CD4-positive, alpha-beta T cell (primary cell): ENCODE measurements at regions not wholly inside any gene's neighbourhood (a gene's known extent, or its start where the extent isn't known, plus 50 kb on each side); places are given as distances from the start of the nearest gene placed in this dataset.

ENCODE experiments used
- ATAC-seq: fragments of 200-7000 bp; cut with Tn5 transposase; one replicate; pipeline ENCODE4 v1.10.0; 2022; ENCODE audit warnings: mild to moderate bottlenecking; ENCODE audit not compliant: poor library complexity
- CTCF ChIA-PET: fragments of 350-600 bp; sonication (Branson Sonifier 250); formaldehyde crosslinking; loops from one replicate; lab custom pipeline; 2021; ENCODE audit warnings: antibody characterized with exemption, inconsistent platforms; lab: Charles Lee
- POLR2A ChIA-PET: fragments of 350-600 bp; sonication (Branson Sonifier 250); formaldehyde crosslinking; loops from one replicate; lab custom pipeline; 2021; ENCODE audit warnings: antibody characterized with exemption, inconsistent platforms; lab: Charles Lee
- DNase-seq, 14 experiments: peaks; one replicate each; pipeline ENCODE4 v3.0.0-alpha.2; 2013 to 2020; ENCODE audit warnings: mixed read lengths in 2 of 14
- H3K27ac ChIP-seq, 2 donors: one replicate each; pipeline versions ENCODE4 v1.5.1 to v1.7.0; 2013; ENCODE audit warnings: low read length in 2 of 2, low read depth in 1 of 2, mild to moderate bottlenecking in 1 of 2
- H3K27me3 ChIP-seq, 2 experiments: 1 replicate in 1 of 2; 2 replicates in 1 of 2; pipeline versions ENCODE4 v1.6.1 to v1.7.0; 2013; ENCODE audit warnings: low read length in 2 of 2, control low read depth in 1 of 2, mild to moderate bottlenecking in 1 of 2, moderate library complexity in 1 of 2; ENCODE audit not compliant: insufficient read depth in 2 of 2, control insufficient read depth in 1 of 2
- H3K36me3 ChIP-seq: one replicate; pipeline ENCODE4 v1.6.1; 2013; ENCODE audit warnings: low read length, control low read depth; ENCODE audit not compliant: insufficient read depth
- H3K4me1 ChIP-seq: one replicate; pipeline ENCODE4 v1.6.1; 2013; ENCODE audit warnings: low read length, control low read depth; ENCODE audit not compliant: insufficient read depth
- H3K4me3 ChIP-seq: one replicate; pipeline ENCODE4 v1.5.1; 2013; ENCODE audit warnings: mild to moderate bottlenecking, low read length, moderate library complexity
- H3K9me3 ChIP-seq, 2 experiments: 1 replicate in 1 of 2; 2 replicates in 1 of 2; pipeline versions ENCODE4 v1.6.1 to v1.7.0; 2013; ENCODE audit warnings: low read length in 2 of 2, mild to moderate bottlenecking in 2 of 2, control low read depth in 1 of 2, moderate library complexity in 1 of 2; ENCODE audit not compliant: control insufficient read depth in 1 of 2, insufficient read depth in 1 of 2
- H3K27ac Mint-ChIP-seq: one replicate; pipeline ENCODE4 v1.8.0; 2020; ENCODE audit warnings: mixed read lengths
- H3K27me3 Mint-ChIP-seq: one replicate; pipeline ENCODE4 v1.8.0; 2021; ENCODE audit warnings: mixed read lengths
- H3K36me3 Mint-ChIP-seq: one replicate; pipeline ENCODE4 v1.8.0; 2021; ENCODE audit warnings: low read depth, mixed read lengths
- H3K4me1 Mint-ChIP-seq: one replicate; pipeline ENCODE4 v1.8.0; 2021; ENCODE audit warnings: low read depth, mixed read lengths
- H3K4me3 Mint-ChIP-seq: one replicate; pipeline ENCODE4 v1.8.0; 2020; ENCODE audit warnings: mild to moderate bottlenecking, mixed read lengths
- H3K9me3 Mint-ChIP-seq: one replicate; pipeline ENCODE4 v1.8.0; 2020; ENCODE audit warnings: mixed read lengths
- intact Hi-C, 2 experiments: fragments of 100-400 bp; cut with DNase I in 1 of 2; cut with micrococcal nuclease in 1 of 2; formaldehyde crosslinking; loops; one replicate each; pipeline versions ENCODE4 v1.15.1 to v1.9.0; 2023 to 2025; cut with DNase I, micrococcal nuclease
- TF ChIP-seq, protein P1 (sequence below): fragments of 200-600 bp; IDR thresholded peaks from one replicate; pipeline ENCODE4 v1.8.0; 2022; ENCODE audit warnings: antibody characterized with exemption, mild to moderate bottlenecking

- Mint-ChIP-seq H3K36me3 (no peaks in the 10 kb centered on the region), H3K4me3 (no peak overlapping the region)
Measured at GRCh38 chr20:55173601-55174000, 698.2 kb downstream of the DOK5 start.

GRCh38 chr20:55172310-55173002 lies 697.1 kb downstream of the DOK5 start:
- DNase-seq (no peak), ATAC-seq (no peak)
- H3K4me3 Mint-ChIP-seq, result no peak overlapping the region
- ChIA-PET CTCF (no interaction called here), POLR2A (no interaction called here)
- intact Hi-C loops, result no loop called here
- peaks cover 10% of the 10 kb centered on the region for H3K9me3 Mint-ChIP-seq
- no peaks in the 10 kb centered on the region for H3K36me3 Mint-ChIP-seq
- Histone ChIP-seq H3K27me3 (no peaks in the 10 kb centered on the region), H3K36me3 (no peaks in the 10 kb centered on the region), H3K9me3 (peaks cover 0 to 4% of the 10 kb centered on the region in 2 experiments), H3K4me1 (no peaks in the 10 kb centered on the region), H3K27ac (no peak overlapping the region), H3K4me3 (no peak overlapping the region)
- H3K4me1 Mint-ChIP-seq, result no peaks in the 10 kb centered on the region
- TF ChIP-seq, protein P1, sequence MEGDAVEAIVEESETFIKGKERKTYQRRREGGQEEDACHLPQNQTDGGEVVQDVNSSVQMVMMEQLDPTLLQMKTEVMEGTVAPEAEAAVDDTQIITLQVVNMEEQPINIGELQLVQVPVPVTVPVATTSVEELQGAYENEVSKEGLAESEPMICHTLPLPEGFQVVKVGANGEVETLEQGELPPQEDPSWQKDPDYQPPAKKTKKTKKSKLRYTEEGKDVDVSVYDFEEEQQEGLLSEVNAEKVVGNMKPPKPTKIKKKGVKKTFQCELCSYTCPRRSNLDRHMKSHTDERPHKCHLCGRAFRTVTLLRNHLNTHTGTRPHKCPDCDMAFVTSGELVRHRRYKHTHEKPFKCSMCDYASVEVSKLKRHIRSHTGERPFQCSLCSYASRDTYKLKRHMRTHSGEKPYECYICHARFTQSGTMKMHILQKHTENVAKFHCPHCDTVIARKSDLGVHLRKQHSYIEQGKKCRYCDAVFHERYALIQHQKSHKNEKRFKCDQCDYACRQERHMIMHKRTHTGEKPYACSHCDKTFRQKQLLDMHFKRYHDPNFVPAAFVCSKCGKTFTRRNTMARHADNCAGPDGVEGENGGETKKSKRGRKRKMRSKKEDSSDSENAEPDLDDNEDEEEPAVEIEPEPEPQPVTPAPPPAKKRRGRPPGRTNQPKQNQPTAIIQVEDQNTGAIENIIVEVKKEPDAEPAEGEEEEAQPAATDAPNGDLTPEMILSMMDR, result no peak
- H3K27ac Mint-ChIP-seq, result no peak overlapping the region
- H3K27me3 Mint-ChIP-seq, result no peaks in the 10 kb centered on the region

More at GRCh38 chr20:55173601-55174000, 698.2 kb downstream of the DOK5 start:
- Mint-ChIP-seq H3K27ac (no peak overlapping the region), H3K9me3 (peaks cover 13% of the 10 kb centered on the region), H3K27me3 (no peaks in the 10 kb centered on the region), H3K4me1 (no peaks in the 10 kb centered on the region)
- POLR2A ChIA-PET, result no interaction called here
- TF ChIP-seq, protein P1, result no peak
- Histone ChIP-seq H3K9me3 (peaks cover 0 to 4% of the 10 kb centered on the region in 2 experiments), H3K4me3 (no peak overlapping the region), H3K27ac (no peak overlapping the region), H3K4me1 (no peaks in the 10 kb centered on the region), H3K36me3 (no peaks in the 10 kb centered on the region), H3K27me3 (no peaks in the 10 kb centered on the region)
- ATAC-seq (no peak), DNase-seq (no peak)
- intact Hi-C loops, result no loop called here
- CTCF ChIA-PET, result no interaction called here

- Mint-ChIP-seq H3K27ac (no peak overlapping the region), H3K4me1 (no peaks in the 10 kb centered on the region), H3K9me3 (peaks cover 5% of the 10 kb centered on the region), H3K36me3 (no peaks in the 10 kb centered on the region), H3K4me3 (no peak overlapping the region), H3K27me3 (no peaks in the 10 kb centered on the region)
- intact Hi-C loops, result no loop called here
- H3K4me1 ChIP-seq, result no peaks in the 10 kb centered on the region
- POLR2A ChIA-PET, result no interaction called here
- DNase-seq (no peak), ATAC-seq (no peak)
- TF ChIP-seq, protein P1, result no peak
- no peaks in the 10 kb centered on the region for H3K36me3 ChIP-seq
- H3K4me3 ChIP-seq, result no peak overlapping the region
- no peak overlapping the region for H3K27ac ChIP-seq
- peaks cover 0 to 2% of the 10 kb centered on the region in 2 experiments for H3K9me3 ChIP-seq
- H3K27me3 ChIP-seq, result no peaks in the 10 kb centered on the region
- CTCF ChIA-PET, result no interaction called here
Measured at GRCh38 chr20:55166063-55166462, 690.7 kb downstream of the DOK5 start.
